ENCODE measurements at regions not wholly inside any gene's neighbourhood (a gene's known extent, or its start where the extent isn't known, plus 50 kb on each side); places are given as distances from the start of the nearest gene placed in this dataset.

DNA sequence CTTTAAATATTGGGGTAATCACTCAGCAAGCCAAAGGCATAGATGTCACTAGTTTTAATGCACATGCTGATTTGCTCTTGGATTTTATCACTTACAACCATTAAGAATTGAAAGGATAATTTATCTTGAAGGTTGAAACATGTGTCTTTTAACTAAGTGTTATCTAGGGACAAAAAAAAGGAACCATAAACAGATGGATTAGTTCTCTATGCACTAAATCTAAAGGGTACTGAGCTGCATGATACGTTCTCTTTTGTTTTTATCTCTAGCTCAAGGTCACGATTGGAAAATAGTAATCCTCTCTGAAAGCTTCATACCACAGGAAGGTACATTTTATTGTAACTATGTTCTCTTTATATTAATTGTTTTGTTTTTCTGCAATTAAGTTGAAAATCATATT, 1426.6 kb downstream of the GRIK2 start (continued):
- no peak for TF ChIP-seq EP300 (IDR thresholded peaks at IDR 0.05; ENCODE audit: borderline replicate concordance in 1 of 2, low read depth in 1 of 2, low read length in 1 of 2)

- no peak overlapping the region for H3K4me3 ChIP-seq (ENCODE audit: low read depth in 2 of 2, low read length in 1 of 2)
- POLR2A ChIA-PET: no interaction called here
- no peak overlapping the region for H3K9ac ChIP-seq
- TF ChIP-seq RXRA (IDR thresholded peaks at IDR 0.05; ENCODE audit: borderline replicate concordance, low read depth): no peak
- TF ChIP-seq NRF1 (IDR thresholded peaks at IDR 0.05; ENCODE audit: low read depth, low read length): no peak
- TF ChIP-seq IRF3 (IDR thresholded peaks at IDR 0.05; ENCODE audit: low read depth, low read length): no peak
- no peak for TF ChIP-seq POLR2AphosphoS5 (IDR thresholded peaks at IDR 0.05; ENCODE audit: low read depth, low read length)
- TF ChIP-seq EZH2phosphoT487 (IDR thresholded peaks at IDR 0.05; ENCODE audit: borderline replicate concordance, low read depth): no peak
- no peak for TF ChIP-seq TCF12 (IDR thresholded peaks at IDR 0.05)
- TF ChIP-seq ELF1 (IDR thresholded peaks at IDR 0.05): no peak
- TF ChIP-seq USF1 (IDR thresholded peaks at IDR 0.05; ENCODE audit: borderline replicate concordance, low read depth): no peak
- no peak for TF ChIP-seq REST (IDR thresholded peaks at IDR 0.05; ENCODE audit: low read depth, low read length)
- no peak for TF ChIP-seq RCOR1 (IDR thresholded peaks at IDR 0.05; ENCODE audit: low read length)
- no peak for TF ChIP-seq SMC3 (IDR thresholded peaks at IDR 0.05; ENCODE audit: low read depth, low read length)
- no peak for TF ChIP-seq NFIC (IDR thresholded peaks at IDR 0.05; ENCODE audit: borderline replicate concordance)
- no peak for TF ChIP-seq YY1 (IDR thresholded peaks at IDR 0.05; ENCODE audit: low read depth)
- TF ChIP-seq SIN3A (IDR thresholded peaks at IDR 0.05; ENCODE audit: borderline replicate concordance, low read depth, low read length): no peak
- no peak for TF ChIP-seq MEF2A (IDR thresholded peaks at IDR 0.05; ENCODE audit: borderline replicate concordance, low read depth)
- no peak for TF ChIP-seq USF2 (IDR thresholded peaks at IDR 0.05; ENCODE audit: borderline replicate concordance, low read depth, low read length)
- no peaks in the 10 kb centered on the region for H3K36me3 ChIP-seq (replicated peaks in 1 of 2; ENCODE audit: control insufficient read depth in 1 of 2, insufficient read depth in 2 of 2, low read length in 1 of 2)
- no peaks in the 10 kb centered on the region for H3K27me3 ChIP-seq (ENCODE audit: insufficient read depth)
- CTCF ChIA-PET: no interaction called here
- no peak overlapping the region for H2AFZ ChIP-seq (ENCODE audit: low read depth)
- H3K79me2 ChIP-seq (ENCODE audit: insufficient read depth): no peaks in the 10 kb centered on the region
- no peaks in the 10 kb centered on the region for H3K4me1 ChIP-seq (ENCODE audit: control insufficient read depth in 1 of 2, insufficient read depth in 2 of 2, low read depth in 1 of 2, low read length in 1 of 2)
- DNase-seq: no peak
- no peaks in the 10 kb centered on the region for H3K9me2 ChIP-seq
- H3F3A ChIP-seq (replicated peaks; ENCODE audit: insufficient read depth): no peaks in the 10 kb centered on the region
- WGBS (ENCODE audit: low lambda C conversion rate): 40% methylated on average over 4 of the region's 4 CpGs
- no peak overlapping the region for H3K4me2 ChIP-seq
- no peak overlapping the region for H3K27ac ChIP-seq (ENCODE audit: low read depth in 2 of 2, low read length in 1 of 2)
- no peaks in the 10 kb centered on the region for H4K20me1 ChIP-seq (ENCODE audit: insufficient read depth)
- no peaks in the 10 kb centered on the region for H3K9me3 ChIP-seq
Measured at GRCh38 chr6:102815207-102815606, 1421.7 kb downstream of the GRIK2 start.
